Endothelial cell of umbilical vein (primary cell): ENCODE measurements at regions not wholly inside any gene's neighbourhood (a gene's known extent, or its start where the extent isn't known, plus 50 kb on each side); places are given as distances from the start of the nearest gene placed in this dataset.

Experiments used
- CTCF ChIP-seq, 2 donors: IDR thresholded peaks; 1 replicate in 1 of 2; 2 replicates in 1 of 2; pipeline ENCODE4 v1.5.1; 2011; ENCODE audit warnings: low read length in 2 of 2, mild to moderate bottlenecking in 2 of 2, moderate library complexity in 2 of 2, control low read depth in 1 of 2, inconsistent platforms in 1 of 2, low read depth in 1 of 2; ENCODE audit not compliant: insufficient read depth in 1 of 2; ENCODE audit errors: extremely low read depth in 1 of 2
- EZH2 ChIP-seq: IDR thresholded peaks from 2 replicates; pipeline ENCODE4 v1.6.1; 2012; ENCODE audit warnings: borderline replicate concordance, low read depth, mild to moderate bottlenecking, moderate library complexity, low read length, inconsistent platforms; ENCODE audit not compliant: severe bottlenecking
- POLR2AphosphoS5 ChIP-seq: IDR thresholded peaks from 2 replicates; pipeline ENCODE4 v1.6.1; 2012; ENCODE audit warnings: low read depth, mild to moderate bottlenecking, control low read depth, low read length, moderate library complexity; ENCODE audit not compliant: insufficient read depth

- TF ChIP-seq CTCF (IDR thresholded peaks at IDR 0.05; ENCODE audit: extremely low read depth in 1 of 2, insufficient read depth in 1 of 2, low read depth in 1 of 2, low read length in 2 of 2) (no peak), POLR2AphosphoS5 (no peak), EZH2 (no peak)
These were observed 146.6 kb downstream of the VAPA start for GRCh38 chr18:10060469-10060782.
